MM.1S (cell line): ENCODE measurements at regions not wholly inside any gene's neighbourhood (a gene's known extent, or its start where the extent isn't known, plus 50 kb on each side); places are given as distances from the start of the nearest gene placed in this dataset.

Experiments used
- DNase-seq: peaks from one replicate; pipeline ENCODE4 v3.0.0-alpha.2; 2015
- H2AFZ ChIP-seq: fragments of 300-600 bp; sonication (generic); 2 replicates; pipeline ENCODE4 v1.6.0; 2016; ENCODE audit warnings: antibody characterized with exemption, low read length
- H3F3A ChIP-seq: fragments of 300-600 bp; sonication (generic); 2 replicates; pipeline ENCODE4 v1.6.1; 2016; ENCODE audit warnings: mild to moderate bottlenecking, antibody characterized with exemption, low read length, moderate library complexity, mixed read lengths; ENCODE audit not compliant: insufficient read depth
- H3K27ac ChIP-seq: fragments of 300-600 bp; sonication (generic); 2 replicates; pipeline ENCODE4 v1.5.1; 2016; ENCODE audit warnings: mild to moderate bottlenecking, low read length
- H3K27me3 ChIP-seq: fragments of 300-600 bp; sonication (generic); replicated peaks from 2 replicates; pipeline ENCODE4 v1.6.0; 2016; ENCODE audit warnings: low read length; ENCODE audit not compliant: insufficient read depth
- H3K36me3 ChIP-seq: fragments of 300-600 bp; sonication (generic); replicated peaks from 2 replicates; pipeline ENCODE4 v1.6.1; 2016; ENCODE audit warnings: mild to moderate bottlenecking, low read length, mixed read lengths; ENCODE audit not compliant: insufficient read depth
- H3K4me1 ChIP-seq: fragments of 300-600 bp; sonication (generic); 2 replicates; pipeline ENCODE4 v1.6.1; 2016; ENCODE audit warnings: low read length, mixed read lengths
- H3K4me2 ChIP-seq: fragments of 300-600 bp; sonication (generic); 2 replicates; pipeline ENCODE4 v1.6.0; 2016; ENCODE audit warnings: low read depth, low read length
- H3K4me3 ChIP-seq: fragments of 300-600 bp; sonication (generic); 2 replicates; pipeline ENCODE4 v1.5.1; 2016; ENCODE audit warnings: low read length, mixed read lengths
- H3K79me2 ChIP-seq: fragments of 300-600 bp; sonication (generic); 2 replicates; pipeline ENCODE4 v1.6.1; 2016; ENCODE audit warnings: mixed run types, low read length, mixed read lengths
- H3K9ac ChIP-seq: fragments of 300-600 bp; sonication (generic); 2 replicates; pipeline ENCODE4 v1.6.1; 2016; ENCODE audit warnings: low read length, mixed read lengths
- H3K9me2 ChIP-seq: fragments of 300-600 bp; sonication (generic); replicated peaks from 2 replicates; pipeline ENCODE4 v1.6.1; 2016; ENCODE audit warnings: mild to moderate bottlenecking, low read length, mixed read lengths; ENCODE audit not compliant: insufficient read depth
- H3K9me3 ChIP-seq: fragments of 300-600 bp; sonication (generic); replicated peaks from 2 replicates; pipeline ENCODE4 v1.6.1; 2016; ENCODE audit warnings: mild to moderate bottlenecking, low read length, mixed read lengths; ENCODE audit not compliant: insufficient read depth
- H4K20me1 ChIP-seq: fragments of 300-600 bp; sonication (generic); 2 replicates; pipeline ENCODE4 v1.6.1; 2016; ENCODE audit warnings: mild to moderate bottlenecking, low read length, moderate library complexity, mixed read lengths; ENCODE audit not compliant: insufficient read depth
- EZH2 ChIP-seq: fragments of 300-600 bp; sonication (generic); optimal IDR thresholded peaks from 2 replicates; pipeline ENCODE3; 2017; ENCODE audit warnings: low read depth, mild to moderate bottlenecking, antibody characterized with exemption, low read length, mixed read lengths
- EZH2phosphoT487 ChIP-seq: fragments of 300-600 bp; sonication (generic); IDR thresholded peaks from 2 replicates; pipeline ENCODE4 v1.6.1; 2018; ENCODE audit warnings: antibody characterized with exemption, low read length
- TF ChIP-seq, protein P1 (sequence below): fragments of 300-600 bp; sonication (generic); IDR thresholded peaks from 2 replicates; pipeline ENCODE4 v1.5.1; 2016; ENCODE audit warnings: antibody characterized with exemption, low read length, mixed read lengths

GRCh38 chr12:23083267-23083666, 458.3 kb downstream of the ETNK1 start:
- H3K27me3 ChIP-seq, result no peaks in the 10 kb centered on the region
- TF ChIP-seq, protein P1, sequence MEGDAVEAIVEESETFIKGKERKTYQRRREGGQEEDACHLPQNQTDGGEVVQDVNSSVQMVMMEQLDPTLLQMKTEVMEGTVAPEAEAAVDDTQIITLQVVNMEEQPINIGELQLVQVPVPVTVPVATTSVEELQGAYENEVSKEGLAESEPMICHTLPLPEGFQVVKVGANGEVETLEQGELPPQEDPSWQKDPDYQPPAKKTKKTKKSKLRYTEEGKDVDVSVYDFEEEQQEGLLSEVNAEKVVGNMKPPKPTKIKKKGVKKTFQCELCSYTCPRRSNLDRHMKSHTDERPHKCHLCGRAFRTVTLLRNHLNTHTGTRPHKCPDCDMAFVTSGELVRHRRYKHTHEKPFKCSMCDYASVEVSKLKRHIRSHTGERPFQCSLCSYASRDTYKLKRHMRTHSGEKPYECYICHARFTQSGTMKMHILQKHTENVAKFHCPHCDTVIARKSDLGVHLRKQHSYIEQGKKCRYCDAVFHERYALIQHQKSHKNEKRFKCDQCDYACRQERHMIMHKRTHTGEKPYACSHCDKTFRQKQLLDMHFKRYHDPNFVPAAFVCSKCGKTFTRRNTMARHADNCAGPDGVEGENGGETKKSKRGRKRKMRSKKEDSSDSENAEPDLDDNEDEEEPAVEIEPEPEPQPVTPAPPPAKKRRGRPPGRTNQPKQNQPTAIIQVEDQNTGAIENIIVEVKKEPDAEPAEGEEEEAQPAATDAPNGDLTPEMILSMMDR, result no peak
- TF ChIP-seq EZH2phosphoT487, result no peak
- TF ChIP-seq EZH2, result no peak
- no peak overlapping the region for H2AFZ ChIP-seq
- H3K4me2 ChIP-seq, result no peak overlapping the region
- H3K27ac ChIP-seq, result no peak overlapping the region
- no peaks in the 10 kb centered on the region for H3K9me3 ChIP-seq
- H3K36me3 ChIP-seq, result no peaks in the 10 kb centered on the region
- H3K4me1 ChIP-seq, result no peaks in the 10 kb centered on the region
- H3K4me3 ChIP-seq, result no peak overlapping the region
- no peaks in the 10 kb centered on the region for H4K20me1 ChIP-seq
- no peaks in the 10 kb centered on the region for H3F3A ChIP-seq
- H3K79me2 ChIP-seq, result no peaks in the 10 kb centered on the region
- no peak overlapping the region for H3K9ac ChIP-seq
- no peaks in the 10 kb centered on the region for H3K9me2 ChIP-seq
- no peak for DNase-seq

DNA sequence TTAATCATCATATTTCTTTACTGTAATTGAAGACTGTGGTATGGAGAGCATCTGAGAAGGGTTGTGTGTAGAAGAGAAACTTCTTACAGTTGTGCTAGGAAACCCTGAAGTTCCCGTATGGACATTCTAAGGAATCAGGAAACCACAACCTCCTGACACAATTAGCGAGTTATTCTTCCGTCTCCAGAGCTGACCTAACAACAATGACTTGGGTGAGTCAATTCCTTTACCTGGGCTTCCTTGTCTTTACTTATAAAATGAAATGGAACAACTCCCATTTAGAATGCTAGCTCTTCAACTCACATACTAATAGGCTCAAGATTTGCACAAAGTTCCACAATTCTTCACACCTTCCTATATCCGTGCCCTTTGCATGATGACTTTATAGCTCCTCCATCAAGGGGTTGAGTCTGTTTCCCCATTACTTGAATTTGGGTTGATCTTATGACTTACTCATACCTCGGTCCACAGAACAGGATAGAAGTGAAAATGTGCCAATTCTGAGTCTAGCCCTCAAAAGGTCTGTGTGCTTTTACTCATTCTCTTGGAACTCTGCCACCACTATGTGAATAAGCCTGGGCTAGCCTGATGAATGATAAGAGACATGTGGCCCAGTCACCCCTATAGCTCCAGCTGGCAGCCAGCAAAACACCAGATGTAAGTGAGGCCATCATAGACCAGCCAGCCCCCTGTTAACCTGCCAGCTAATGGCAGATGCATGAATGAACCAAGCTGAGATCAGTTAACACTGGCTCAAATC, 459.4 kb downstream of the ETNK1 start:
- H3K9ac ChIP-seq, result no peak overlapping the region
- no peaks in the 10 kb centered on the region for H3K9me3 ChIP-seq
- H3K9me2 ChIP-seq, result no peaks in the 10 kb centered on the region
- H3K79me2 ChIP-seq, result no peaks in the 10 kb centered on the region
- H3K27ac ChIP-seq, result no peak overlapping the region
- H3K4me3 ChIP-seq, result no peak overlapping the region
- no peaks in the 10 kb centered on the region for H3K27me3 ChIP-seq
- no peaks in the 10 kb centered on the region for H3K4me1 ChIP-seq
- TF ChIP-seq EZH2phosphoT487 (no peak), EZH2 (no peak)
- TF ChIP-seq, protein P1, result no peak
- H2AFZ ChIP-seq, result no peak overlapping the region
- no peaks in the 10 kb centered on the region for H4K20me1 ChIP-seq
- H3F3A ChIP-seq, result no peaks in the 10 kb centered on the region
- H3K4me2 ChIP-seq, result no peak overlapping the region
- no peaks in the 10 kb centered on the region for H3K36me3 ChIP-seq
- DNase-seq, result no peak

GRCh38 chr12:23088594-23088993, 463.6 kb downstream of the ETNK1 start:
- no peak overlapping the region for H3K9ac ChIP-seq
- H3K9me2 ChIP-seq, result no peaks in the 10 kb centered on the region
- no peak for DNase-seq
- no peak overlapping the region for H3K4me3 ChIP-seq
- no peaks in the 10 kb centered on the region for H3F3A ChIP-seq
- no peaks in the 10 kb centered on the region for H3K36me3 ChIP-seq
- no peaks in the 10 kb centered on the region for H3K4me1 ChIP-seq
- H3K79me2 ChIP-seq, result no peaks in the 10 kb centered on the region
- H4K20me1 ChIP-seq, result no peaks in the 10 kb centered on the region
- H2AFZ ChIP-seq, result no peak overlapping the region
- no peak for TF ChIP-seq EZH2phosphoT487
- no peaks in the 10 kb centered on the region for H3K9me3 ChIP-seq
- no peaks in the 10 kb centered on the region for H3K27me3 ChIP-seq
- no peak overlapping the region for H3K4me2 ChIP-seq
- H3K27ac ChIP-seq, result no peak overlapping the region

- Histone ChIP-seq H3K27ac (no peak overlapping the region), H2AFZ (no peak overlapping the region), H3K79me2 (no peaks in the 10 kb centered on the region), H4K20me1 (no peaks in the 10 kb centered on the region), H3K9me3 (no peaks in the 10 kb centered on the region), H3K9me2 (no peaks in the 10 kb centered on the region), H3K9ac (no peak overlapping the region), H3K4me2 (no peak overlapping the region), H3K36me3 (no peaks in the 10 kb centered on the region; the same call in 1 of the 2 replicates), H3K4me3 (no peak overlapping the region), H3K27me3 (no peaks in the 10 kb centered on the region), H3F3A (no peaks in the 10 kb centered on the region), H3K4me1 (no peaks in the 10 kb centered on the region)
- no peak for DNase-seq
- TF ChIP-seq EZH2phosphoT487 (no peak), EZH2 (no peak)
- TF ChIP-seq, protein P1, result no peak
Observed at GRCh38 chr12:23093488-23093887, 468.5 kb downstream of the ETNK1 start.
